ENCODE measurements at regions not wholly inside any gene's neighbourhood (a gene's known extent, or its start where the extent isn't known, plus 50 kb on each side); places are given as distances from the start of the nearest gene placed in this dataset.

DNA sequence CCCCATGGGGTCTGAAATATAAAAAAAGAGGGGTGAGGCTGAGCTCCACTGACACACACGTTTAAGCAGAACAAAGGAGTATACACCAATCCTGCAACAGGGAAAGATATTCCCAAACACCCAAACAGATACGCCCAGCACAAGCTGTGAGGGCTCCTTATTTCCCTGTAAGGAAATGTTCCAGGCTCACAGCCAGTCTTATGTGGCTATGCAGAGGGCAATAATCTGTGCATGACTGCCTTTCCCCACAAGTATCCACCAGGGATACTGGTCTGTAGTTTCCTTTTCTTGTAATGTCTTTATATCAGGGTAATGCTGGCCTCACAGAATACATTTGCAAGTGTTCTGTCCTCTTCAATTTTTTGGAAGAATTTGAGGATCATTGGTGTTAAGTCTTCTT lies 141.7 kb upstream of the DAAM1 start:
- no peak overlapping the region for H3K14ac ChIP-seq (ENCODE audit: insufficient read depth, low read length)
- Mint-ChIP-seq H3K27me3 (ENCODE audit: low read depth) (no peaks in the 10 kb centered on the region), H3K4me1 (no peaks in the 10 kb centered on the region), H3K4me3 (no peak overlapping the region), H3K36me3 (ENCODE audit: insufficient read depth in 1 of 3, low read depth in 3 of 3) (no peaks in the 10 kb centered on the region), H3K27ac (no peak overlapping the region), H3K9me3 (peaks cover 0 to 3% of the 10 kb centered on the region in 2 experiments; a peak in 2 of 5 replicates)
- no peaks in the 10 kb centered on the region for H3K9me3 ChIP-seq (ENCODE audit: control insufficient read depth, low read depth, low read length)
- no peak overlapping the region for H2AK5ac ChIP-seq (ENCODE audit: insufficient read length, low read length)
- no peaks in the 10 kb centered on the region for H3K79me2 ChIP-seq (ENCODE audit: insufficient read depth, low read length)
- H2BK5ac ChIP-seq (ENCODE audit: insufficient read length, low read length) = no peak overlapping the region
- H3T11ph ChIP-seq (ENCODE audit: low read length) = no peak overlapping the region
- no peak for DNase-seq
- H3K27me3 ChIP-seq (ENCODE audit: insufficient read depth, low read length) = no peaks in the 10 kb centered on the region
- no peak overlapping the region for H2BK15ac ChIP-seq (ENCODE audit: low read depth, low read length)
- no peak overlapping the region for H2BK12ac ChIP-seq (ENCODE audit: insufficient read length, low read depth, low read length)
- no peak overlapping the region for H4K91ac ChIP-seq (ENCODE audit: insufficient read length, low read depth, low read length)
- H3K4ac ChIP-seq (ENCODE audit: low read depth, low read length) = no peak overlapping the region
- H3K79me1 ChIP-seq (ENCODE audit: insufficient read depth, low read depth, low read length, poor library complexity, severe bottlenecking) = no peaks in the 10 kb centered on the region
- H2AFZ ChIP-seq (ENCODE audit: low read length) = no peak overlapping the region
- TF ChIP-seq CTCF (conservative IDR thresholded peaks at IDR 0.05) = no peak
- WGBS (ENCODE audit: extremely low coverage, insufficient read length, low lambda C conversion rate) = no CpG with 5 or more reads among the region's 2 CpGs
- H3K4me1 ChIP-seq (ENCODE audit: insufficient read depth, low read length) = no peaks in the 10 kb centered on the region
- no peak overlapping the region for H3K56ac ChIP-seq (ENCODE audit: insufficient read length, low read depth, low read length)
- H3K18ac ChIP-seq (ENCODE audit: insufficient read length, low read depth, low read length) = no peak overlapping the region
- no peak overlapping the region for H4K5ac ChIP-seq (ENCODE audit: insufficient read length, low read depth, low read length)
- H3K23ac ChIP-seq (ENCODE audit: insufficient read length, low read depth, low read length) = no peak overlapping the region
- H3K23me2 ChIP-seq (ENCODE audit: insufficient read length, low read depth, low read length, poor library complexity, severe bottlenecking) = no peaks in the 10 kb centered on the region
- H4K20me1 ChIP-seq (ENCODE audit: control insufficient read depth, insufficient read depth, insufficient read length) = no peaks in the 10 kb centered on the region
- no peak overlapping the region for H2BK20ac ChIP-seq (ENCODE audit: low read depth, low read length, poor library complexity, severe bottlenecking)
- no peak overlapping the region for H2BK120ac ChIP-seq (ENCODE audit: low read depth, low read length, poor library complexity, severe bottlenecking)
- H3K27ac ChIP-seq (ENCODE audit: insufficient read length, low read depth, low read length) = no peak overlapping the region
- no peak overlapping the region for H3K9ac ChIP-seq (ENCODE audit: extremely low read depth, insufficient read length, low read length)
- H3K4me2 ChIP-seq (ENCODE audit: insufficient read depth, insufficient read length, low read length) = no peak overlapping the region
- no peak overlapping the region for H4K8ac ChIP-seq (replicated peaks; ENCODE audit: insufficient read length, low read depth, low read length)
